A549 (cell line): ENCODE measurements at regions not wholly inside any gene's neighbourhood (a gene's known extent, or its start where the extent isn't known, plus 50 kb on each side); places are given as distances from the start of the nearest gene placed in this dataset.

Experiments
- ATAC-seq, 2 experiments: fragments of 200-7000 bp in 1 of 2; fragments of >200 bp in 1 of 2; cut with Nextera tagmentation in 1 of 2; cut with Tn5 transposase in 1 of 2; 3 replicates each; pipeline versions ENCODE4 v1.8.0 to v1.9.1; 2018 to 2020; ENCODE audit warnings: mild to moderate bottlenecking in 1 of 2, moderate library complexity in 1 of 2
- CTCF ChIA-PET: fragments of 300-600 bp; sonication (Branson Sonifier 250); formaldehyde crosslinking; extraction: SDS; loops from one replicate; lab custom pipeline; 2021; ENCODE audit warnings: antibody characterized with exemption, inconsistent platforms; lab: Yijun Ruan, JAX
- POLR2A ChIA-PET: fragments of 350-600 bp; formaldehyde crosslinking; extraction: SDS; loops from one replicate; lab custom pipeline; 2021; ENCODE audit warnings: antibody characterized with exemption, inconsistent platforms; lab: Yijun Ruan, JAX
- DNase-seq, 2 experiments: peaks; one replicate each; pipeline versions ENCODE4 v3.0.0 to v3.0.0-alpha.2; 2011 to 2016; ENCODE audit warnings: low read depth in 1 of 2, low spot score in 1 of 2
- FAIRE-seq: peaks from 2 replicates; lab custom pipeline; 2011; peaks lifted over from hg19 to GRCh38; lab: Jason Lieb, UNC
- H3K27ac ChIP-seq, 2 experiments: fragments of >200 bp; sonication (Bioruptor Twin); formaldehyde crosslinking; 3 replicates each; pipeline ENCODE4 v1.5.1; 2016 to 2017
- H3K4me1 ChIP-seq: fragments of >200 bp; sonication (Bioruptor Twin); formaldehyde crosslinking; 3 replicates; pipeline ENCODE4 v1.6.1; 2016
- H3K4me2 ChIP-seq: fragments of >200 bp; sonication (Bioruptor Twin); formaldehyde crosslinking; 3 replicates; pipeline ENCODE4 v1.6.1; 2016
- H3K4me3 ChIP-seq: fragments of >200 bp; sonication (Bioruptor Twin); formaldehyde crosslinking; 3 replicates; pipeline ENCODE4 v1.5.1; 2016
- H3K9me3 ChIP-seq: fragments of >200 bp; sonication (Bioruptor Twin); formaldehyde crosslinking; 3 replicates; pipeline ENCODE4 v1.6.1; 2016
- BCL3 ChIP-seq: fragments of >200 bp; sonication (Bioruptor Twin); formaldehyde crosslinking; IDR thresholded peaks from 3 replicates; pipeline ENCODE4 v1.6.1; 2016
- CEBPB ChIP-seq, 2 experiments: fragments of >200 bp in 1 of 2; sonication (Bioruptor Twin) in 1 of 2; formaldehyde crosslinking in 1 of 2; IDR thresholded peaks; 2 replicates each; pipeline ENCODE4 v1.6.1; 2012 to 2016
- CTCF ChIP-seq: fragments of >200 bp; sonication (Bioruptor Twin); formaldehyde crosslinking; IDR thresholded peaks from 3 replicates; pipeline ENCODE4 v1.5.1; 2016
- E2F6 ChIP-seq: IDR thresholded peaks from 2 replicates; pipeline ENCODE4 v1.6.1; 2012; ENCODE audit warnings: low read depth, borderline replicate concordance
- EHMT2 ChIP-seq: fragments of 200-600 bp; sonication (generic); IDR thresholded peaks from 2 replicates; pipeline ENCODE4 v1.6.1; 2016; ENCODE audit warnings: antibody characterized with exemption, low read depth, mild to moderate bottlenecking, moderate library complexity
- EP300 ChIP-seq, 2 experiments: fragments of >200 bp; sonication (Bioruptor Twin); formaldehyde crosslinking; IDR thresholded peaks; 2 replicates in 1 of 2; 3 replicates in 1 of 2; pipeline ENCODE4 v1.6.1; 2016 to 2017
- GATA3 ChIP-seq: IDR thresholded peaks from 2 replicates; pipeline ENCODE4 v1.6.1; 2012; ENCODE audit warnings: borderline replicate concordance
- HOXB13 ChIP-seq: fragments of 250-450 bp; sonication (Bioruptor Pico); IDR thresholded peaks from 2 replicates; pipeline ENCODE4 v1.5.0; 2020; ENCODE audit warnings: low read depth, mild to moderate bottlenecking, moderate library complexity
- HOXB5 ChIP-seq: fragments of 250-450 bp; sonication (Bioruptor Pico); IDR thresholded peaks from 2 replicates; pipeline ENCODE4 v1.5.0; 2020; ENCODE audit warnings: mild to moderate bottlenecking, moderate library complexity
- MYC ChIP-seq: IDR thresholded peaks from 2 replicates; pipeline ENCODE4 v1.6.1; 2012; ENCODE audit warnings: mild to moderate bottlenecking, inconsistent platforms, low read length, improper control_type of control experiment, borderline replicate concordance
- PBX3 ChIP-seq: IDR thresholded peaks from 2 replicates; pipeline ENCODE4 v1.6.1; 2012
- PHF8 ChIP-seq: fragments of 200-600 bp; sonication (generic); IDR thresholded peaks from 2 replicates; pipeline ENCODE4 v1.6.1; 2016; ENCODE audit warnings: low read depth, mild to moderate bottlenecking, antibody characterized with exemption, moderate library complexity, borderline replicate concordance
- POLR2A ChIP-seq: IDR thresholded peaks from 2 replicates; pipeline ENCODE4 v1.6.1; 2012; ENCODE audit warnings: mild to moderate bottlenecking, low read length
- POLR2AphosphoS2 ChIP-seq: conservative IDR thresholded peaks from 2 replicates; pipeline ENCODE4 v1.6.1; 2012; ENCODE audit warnings: low read length, improper control_type of control experiment, inconsistent platforms
- RAD21 ChIP-seq, 2 experiments: fragments of >200 bp in 1 of 2; sonication (Bioruptor Twin) in 1 of 2; formaldehyde crosslinking in 1 of 2; IDR thresholded peaks in 1 of 2; conservative IDR thresholded peaks in 1 of 2; 2 replicates in 1 of 2; 3 replicates in 1 of 2; pipeline ENCODE4 v1.6.1; 2012 to 2018; ENCODE audit warnings: inconsistent platforms in 1 of 2
- RCOR1 ChIP-seq: fragments of 150-350 bp; IDR thresholded peaks from 2 replicates; pipeline ENCODE4 v1.6.1; 2014; ENCODE audit warnings: antibody characterized with exemption, low read length, low read depth
- REST ChIP-seq: fragments of 200-600 bp; sonication (generic); IDR thresholded peaks from 2 replicates; pipeline ENCODE4 v1.6.1; 2016; ENCODE audit warnings: antibody characterized with exemption, mild to moderate bottlenecking, moderate library complexity
- RFX5 ChIP-seq: fragments of 450-650 bp; IDR thresholded peaks from 2 replicates; pipeline ENCODE4 v1.7.1; 2014; ENCODE audit warnings: antibody characterized with exemption, mild to moderate bottlenecking, moderate library complexity
- RNF2 ChIP-seq: fragments of 200-600 bp; sonication (generic); IDR thresholded peaks from 2 replicates; pipeline ENCODE4 v1.6.1; 2016; ENCODE audit warnings: low read depth, mild to moderate bottlenecking, antibody characterized with exemption, moderate library complexity, borderline replicate concordance
- SMC3 ChIP-seq: fragments of >200 bp; sonication (Bioruptor Twin); formaldehyde crosslinking; IDR thresholded peaks from 3 replicates; pipeline ENCODE4 v1.6.1; 2018; ENCODE audit warnings: inconsistent platforms
- SREBF2 ChIP-seq: fragments of 450-650 bp; IDR thresholded peaks from 2 replicates; pipeline ENCODE4 v1.6.1; 2014; ENCODE audit warnings: mild to moderate bottlenecking, moderate library complexity
- ZC3H11A ChIP-seq: fragments of 450-650 bp; IDR thresholded peaks from 2 replicates; pipeline ENCODE4 v1.6.1; 2014; ENCODE audit warnings: antibody characterized with exemption, mild to moderate bottlenecking
- ZFP36 ChIP-seq: fragments of 450-650 bp; IDR thresholded peaks from 2 replicates; pipeline ENCODE4 v1.6.1; 2014; ENCODE audit warnings: borderline replicate concordance; ENCODE audit not compliant: partially characterized antibody
- ZNF302 ChIP-seq: fragments of 250-450 bp; sonication (Bioruptor Pico); IDR thresholded peaks from 2 replicates; pipeline ENCODE4 v1.9.0; 2021; ENCODE audit warnings: inconsistent platforms, mild to moderate bottlenecking, moderate library complexity
- ZSCAN20 ChIP-seq: fragments of 250-450 bp; sonication (Bioruptor Pico); IDR thresholded peaks from 2 replicates; pipeline ENCODE4 v1.8.0; 2022; ENCODE audit warnings: mild to moderate bottlenecking, moderate library complexity
- WGBS: methylation state at CpG from one replicate; pipeline ENCODE4 v1.1.6; 2017; ENCODE audit errors: missing lambda C conversion rate; 5-methylcytosine and 5-hydroxymethylcytosine counted together

GRCh38 chr3:139288266-139288821 lies 55.5 kb upstream of the MRPS22 start:
- CTCF ChIA-PET = interaction anchor here (0.7 to 1.1 kb wide), 3 partner anchors 39 to 693 kb away, joined by 3 read pairs; no protein-coding TSS in a partner anchor
- ATAC-seq = peak in 1 of 2 experiments; percentile 74; a peak in 2 of 6 replicates
- 50% methylated on average over 2 of the region's 8 CpGs for WGBS

GRCh38 chr3:139289860-139290524 lies 53.8 kb upstream of the MRPS22 start:
- POLR2A ChIA-PET = no interaction called here
- peaks cover 11% of the 10 kb centered on the region; the same call in 2 of the 3 replicates for H3K4me1 ChIP-seq
- no peak overlapping the region for H3K27ac ChIP-seq
- ATAC-seq (no peak), DNase-seq (no peak), FAIRE-seq (no peak)
- WGBS = 74% methylated on average over 4 of the region's 6 CpGs
- no peaks in the 10 kb centered on the region for H3K9me3 ChIP-seq
- CTCF ChIA-PET = interaction anchor here (1.1 kb wide), 1 partner anchor 39 kb away, joined by 3 read pairs; no protein-coding TSS in a partner anchor
- TF ChIP-seq PHF8 = no peak
- TF ChIP-seq ZC3H11A = no peak
- no peak for TF ChIP-seq GATA3
- no peak for TF ChIP-seq BCL3
- no peak for TF ChIP-seq CTCF
- no peak for TF ChIP-seq POLR2AphosphoS2
- TF ChIP-seq EP300 (IDR thresholded peaks at IDR 0.05) = no peak
- no peak for TF ChIP-seq CEBPB (IDR thresholded peaks at IDR 0.05)
- TF ChIP-seq HOXB13 (CRISPR knock-in tag) = no peak
- TF ChIP-seq ZNF302 (CRISPR knock-in tag) = no peak
- TF ChIP-seq PBX3 = no peak
- no peak for TF ChIP-seq ZSCAN20 (CRISPR knock-in tag)
- no peak for TF ChIP-seq MYC
- no peak for TF ChIP-seq RFX5
- no peak for TF ChIP-seq SREBF2
- TF ChIP-seq POLR2A = no peak
- TF ChIP-seq HOXB5 = no peak
- TF ChIP-seq ZFP36 = no peak
- no peak for TF ChIP-seq E2F6
- H3K4me3 ChIP-seq = no peak overlapping the region
- H3K4me2 ChIP-seq = no peak overlapping the region

More at GRCh38 chr3:139288266-139288821, 55.5 kb upstream of the MRPS22 start:
- Histone ChIP-seq H3K9me3 (no peaks in the 10 kb centered on the region), H3K4me1 (peaks cover 10% of the 10 kb centered on the region; the same call in 2 of the 3 replicates), H3K27ac (peak overlapping the region in 1 of 2 experiments; percentile 13; a peak in 1 of 6 replicates), H3K4me3 (no peak overlapping the region), H3K4me2 (no peak overlapping the region)
- TF ChIP-seq RAD21 (conservative IDR thresholded peaks at IDR 0.05 in 1 of 2, IDR thresholded peaks at IDR 0.05 in 1 of 2) (0 out of 5 replicates have a peak, but pooled peaks have one; percentile 11 to 24), SMC3 (0 out of 3 replicates have a peak, but pooled peaks have one; percentile 9), RNF2 (no peak), ZFP36 (no peak), REST (no peak), POLR2A (no peak), EHMT2 (no peak), POLR2AphosphoS2 (no peak), RCOR1 (no peak)
- POLR2A ChIA-PET = no interaction called here
- DNase-seq (no peak), FAIRE-seq (no peak)
